GM23248 (cell line): ENCODE measurements at regions not wholly inside any gene's neighbourhood (a gene's known extent, or its start where the extent isn't known, plus 50 kb on each side); places are given as distances from the start of the nearest gene placed in this dataset.

Source experiments
- DNase-seq: peaks from one replicate; pipeline ENCODE4 v3.0.0-alpha.2; 2015
- H2AFZ ChIP-seq: fragments of 200-600 bp; sonication (generic); 2 replicates; pipeline ENCODE4 v1.6.1; 2016; ENCODE audit warnings: antibody characterized with exemption
- H3F3A ChIP-seq: fragments of 200-600 bp; sonication (generic); 2 replicates; pipeline ENCODE4 v1.6.1; 2016; ENCODE audit warnings: mild to moderate bottlenecking, antibody characterized with exemption, mixed run types; ENCODE audit not compliant: insufficient read depth
- H3K27ac ChIP-seq: fragments of 200-600 bp; sonication (generic); 2 replicates; pipeline ENCODE4 v1.5.1; 2016; ENCODE audit warnings: mild to moderate bottlenecking
- H3K27me3 ChIP-seq: fragments of 200-600 bp; sonication (generic); replicated peaks from 2 replicates; pipeline ENCODE4 v1.6.1; 2016; ENCODE audit warnings: mild to moderate bottlenecking; ENCODE audit not compliant: insufficient read depth
- H3K36me3 ChIP-seq: fragments of 200-600 bp; sonication (generic); 2 replicates; pipeline ENCODE4 v1.6.1; 2016; ENCODE audit warnings: low read depth, mild to moderate bottlenecking
- H3K4me1 ChIP-seq: fragments of 200-600 bp; sonication (generic); 2 replicates; pipeline ENCODE4 v1.6.1; 2016; ENCODE audit warnings: mild to moderate bottlenecking; ENCODE audit not compliant: insufficient read depth
- H3K4me2 ChIP-seq: fragments of 200-600 bp; sonication (generic); one replicate; pipeline ENCODE4 v1.6.1; 2016; ENCODE audit warnings: mild to moderate bottlenecking; ENCODE audit not compliant: unreplicated experiment
- H3K4me3 ChIP-seq: fragments of 200-600 bp; sonication (generic); 2 replicates; pipeline ENCODE4 v1.5.1; 2016; ENCODE audit warnings: mild to moderate bottlenecking
- H3K79me2 ChIP-seq: fragments of 200-600 bp; sonication (generic); 2 replicates; pipeline ENCODE4 v1.6.1; 2016; ENCODE audit warnings: mild to moderate bottlenecking; ENCODE audit not compliant: insufficient read depth
- H3K9ac ChIP-seq: fragments of 200-600 bp; sonication (generic); 2 replicates; pipeline ENCODE4 v1.6.1; 2016; ENCODE audit warnings: mild to moderate bottlenecking
- H3K9me2 ChIP-seq: fragments of 200-600 bp; sonication (generic); 2 replicates; pipeline ENCODE4 v1.6.1; 2016; ENCODE audit warnings: mixed run types, mild to moderate bottlenecking, moderate library complexity; ENCODE audit not compliant: insufficient read depth
- H3K9me3 ChIP-seq: fragments of 200-600 bp; sonication (generic); one replicate; pipeline ENCODE4 v1.6.1; 2017; ENCODE audit warnings: low read depth
- H4K20me1 ChIP-seq: fragments of 200-600 bp; sonication (generic); 2 replicates; pipeline ENCODE4 v1.6.0; 2016; ENCODE audit not compliant: insufficient read depth
- EZH2 ChIP-seq: fragments of 200-600 bp; sonication (generic); IDR thresholded peaks from 2 replicates; pipeline ENCODE4 v1.6.1; 2018; ENCODE audit warnings: antibody characterized with exemption, mild to moderate bottlenecking; ENCODE audit not compliant: insufficient read depth, poor library complexity, severe bottlenecking
- EZH2phosphoT487 ChIP-seq: fragments of 200-600 bp; sonication (generic); IDR thresholded peaks from 2 replicates; pipeline ENCODE4 v1.6.1; 2018; ENCODE audit warnings: antibody characterized with exemption, moderate library complexity, mild to moderate bottlenecking, low read depth; ENCODE audit not compliant: insufficient read depth
- WGBS, 2 experiments: methylation state at CpG; one replicate each; pipeline ENCODE4 v1.1.6; 2015 to 2017; ENCODE audit warnings: low lambda C conversion rate in 2 of 2, low coverage in 1 of 2; ENCODE audit errors: missing lambda C conversion rate in 2 of 2; 5-methylcytosine and 5-hydroxymethylcytosine counted together
- in situ Hi-C: fragments of 300-500 bp; cut with MboI; formaldehyde crosslinking; loops from 2 replicates; pipeline ENCODE4 v1.15.0; 2020

DNA sequence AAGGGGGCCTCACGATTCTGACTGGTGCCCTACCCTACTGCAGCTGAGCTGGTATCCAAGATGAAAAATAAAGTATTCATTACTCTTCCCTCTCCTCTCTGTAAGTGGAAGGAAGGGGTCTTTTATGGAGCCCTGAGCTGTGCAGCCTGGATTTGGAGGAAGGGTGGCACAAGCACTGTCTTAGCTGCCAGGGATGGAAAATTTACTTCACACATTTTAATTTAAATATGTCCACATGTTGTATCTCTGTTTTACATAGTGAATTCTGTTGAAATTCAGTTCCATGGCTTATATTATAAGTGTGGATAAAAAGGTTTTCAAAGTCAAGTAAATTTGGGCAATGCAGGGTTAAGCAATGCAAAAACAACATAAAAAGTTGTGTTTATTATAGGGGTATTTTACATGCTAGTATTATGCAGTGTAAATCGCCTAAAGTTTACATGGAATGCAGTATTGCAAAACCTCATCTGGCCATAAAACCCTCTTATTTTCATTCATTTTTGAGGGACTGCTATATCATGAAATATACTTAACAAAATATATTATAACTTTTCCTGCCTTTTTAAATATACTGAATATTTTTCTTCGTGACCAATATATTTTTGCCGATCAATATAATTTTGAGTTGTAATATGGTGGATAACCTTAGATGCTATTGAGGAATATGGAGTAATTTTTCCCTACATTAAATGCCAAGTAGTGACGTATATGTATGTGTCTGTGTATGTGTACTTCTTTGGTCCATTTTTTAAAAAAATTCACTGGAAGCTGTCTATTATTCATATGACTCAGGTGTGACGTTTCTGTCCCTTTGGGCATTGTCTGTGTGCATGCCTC, 333.9 kb upstream of the CYRIA start:
- in situ Hi-C loops, result no loop called here
- no peaks in the 10 kb centered on the region; the same call in 1 of the 2 replicates for H4K20me1 ChIP-seq
- no peaks in the 10 kb centered on the region for H3K36me3 ChIP-seq
- no peak overlapping the region for H3K27ac ChIP-seq
- no peak overlapping the region for H3K9ac ChIP-seq
- no peak overlapping the region for H3K4me3 ChIP-seq
- H3K4me1 ChIP-seq, result no peaks in the 10 kb centered on the region
- H3K27me3 ChIP-seq, result no peaks in the 10 kb centered on the region
- no peaks in the 10 kb centered on the region for H3K9me3 ChIP-seq
- H3F3A ChIP-seq, result no peaks in the 10 kb centered on the region
- H3K9me2 ChIP-seq, result no peaks in the 10 kb centered on the region
- 26 to 32% methylated on average over 6 of the region's 6 CpGs for WGBS, 2 experiments
- no peak overlapping the region for H2AFZ ChIP-seq
- H3K4me2 ChIP-seq, result no peak overlapping the region
- H3K79me2 ChIP-seq, result no peaks in the 10 kb centered on the region
- TF ChIP-seq EZH2phosphoT487 (no peak), EZH2 (no peak)
- DNase-seq, result no peak

DNA sequence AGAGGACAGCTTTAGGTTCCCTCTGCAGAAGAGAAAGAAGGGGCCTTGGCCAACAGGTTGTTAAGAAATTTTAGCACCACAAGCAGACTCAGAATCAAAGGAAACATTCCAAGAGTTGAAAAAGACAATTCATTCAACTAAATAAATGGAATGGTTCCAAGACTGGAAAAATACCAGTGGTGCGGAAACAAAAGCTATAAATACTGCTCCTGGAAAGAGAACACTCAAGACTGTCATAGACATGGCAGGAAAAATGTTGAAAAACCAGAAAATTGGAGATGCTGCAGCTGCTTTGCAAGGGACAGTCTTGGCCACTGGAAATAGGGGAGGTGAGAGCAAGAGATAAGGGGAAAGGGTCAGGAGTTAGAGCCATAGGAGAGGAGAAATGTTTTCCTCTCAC, 312.7 kb upstream of the CYRIA start:
- Histone ChIP-seq H3K36me3 (no peaks in the 10 kb centered on the region), H3K9me3 (no peaks in the 10 kb centered on the region), H3K27ac (no peak overlapping the region), H3K4me1 (no peaks in the 10 kb centered on the region), H3K27me3 (no peaks in the 10 kb centered on the region), H3F3A (no peaks in the 10 kb centered on the region), H3K4me2 (no peak overlapping the region), H3K9me2 (no peaks in the 10 kb centered on the region), H4K20me1 (no peaks in the 10 kb centered on the region), H3K9ac (no peak overlapping the region), H2AFZ (no peak overlapping the region), H3K4me3 (no peak overlapping the region), H3K79me2 (no peaks in the 10 kb centered on the region)
- in situ Hi-C loops, result no loop called here
- DNase-seq, result no peak
- WGBS, 2 experiments, result 0 to 17% methylated on average over 1 of the region's 1 CpG
- TF ChIP-seq EZH2phosphoT487, result no peak
- no peak for TF ChIP-seq EZH2

DNA sequence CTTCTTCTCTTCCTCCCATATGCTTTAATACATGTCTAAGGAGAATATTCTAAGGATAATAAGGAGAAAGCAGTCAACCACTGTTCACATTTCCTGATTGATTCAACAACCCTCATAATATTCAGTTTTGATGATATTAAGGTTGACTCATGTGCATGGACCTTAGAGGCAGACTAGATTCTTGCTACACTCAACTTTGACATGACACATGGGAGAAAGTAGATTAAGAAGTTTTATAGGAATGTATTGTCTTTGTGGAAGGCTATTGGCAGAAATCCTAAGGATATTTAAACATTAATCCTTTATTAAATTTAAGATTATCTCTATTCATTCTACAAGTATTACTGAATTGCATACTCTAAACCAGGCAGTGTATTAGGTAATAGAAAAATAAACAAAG, 309.1 kb upstream of the CYRIA start:
- H4K20me1 ChIP-seq, result no peaks in the 10 kb centered on the region
- H3K27ac ChIP-seq, result no peak overlapping the region
- in situ Hi-C loops, result no loop called here
- no peaks in the 10 kb centered on the region for H3K27me3 ChIP-seq
- TF ChIP-seq EZH2phosphoT487 (no peak), EZH2 (no peak)
- H3K9me3 ChIP-seq, result no peaks in the 10 kb centered on the region
- H2AFZ ChIP-seq, result no peak overlapping the region
- no peak overlapping the region for H3K9ac ChIP-seq
- no peaks in the 10 kb centered on the region for H3K79me2 ChIP-seq
- no peak for DNase-seq
- no peaks in the 10 kb centered on the region for H3K9me2 ChIP-seq
- no peak overlapping the region for H3K4me3 ChIP-seq
- no peaks in the 10 kb centered on the region for H3K36me3 ChIP-seq
- no peaks in the 10 kb centered on the region for H3K4me1 ChIP-seq
- no peak overlapping the region for H3K4me2 ChIP-seq
- H3F3A ChIP-seq, result no peaks in the 10 kb centered on the region

DNA sequence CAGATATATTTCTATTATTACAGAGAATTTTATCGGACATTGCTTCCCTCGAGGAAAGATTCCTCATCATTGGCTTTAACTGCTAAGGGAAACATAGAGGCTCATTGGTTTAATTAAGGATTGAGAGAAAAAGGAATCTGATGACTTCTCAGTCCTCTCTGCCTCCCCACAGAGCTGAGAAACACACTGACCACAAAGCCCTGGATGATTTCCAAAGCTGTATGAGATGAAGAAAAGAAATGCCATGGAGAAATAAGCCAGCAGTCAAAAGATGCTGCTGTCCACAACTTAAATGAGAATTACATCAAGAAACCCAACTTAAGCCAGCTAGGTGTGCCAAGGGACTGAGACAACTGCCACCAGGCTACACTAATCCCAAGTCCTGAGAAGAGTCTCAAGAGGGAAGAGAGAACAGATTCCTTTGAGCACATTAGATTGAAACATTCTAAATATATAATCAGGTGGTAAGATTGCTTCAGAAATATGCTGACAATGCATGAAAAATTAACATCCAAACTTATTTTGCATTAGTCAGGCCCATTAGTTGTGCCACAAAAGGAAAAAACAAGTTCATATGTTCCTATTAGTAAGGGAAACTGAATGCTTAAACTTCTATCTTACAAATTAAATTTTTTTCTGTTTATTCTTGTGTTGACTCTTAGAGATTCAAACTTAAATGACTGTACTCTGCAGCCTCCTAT, 308.1 kb upstream of the CYRIA start:
- no peak overlapping the region for H3K4me2 ChIP-seq
- DNase-seq, result peak; percentile 39

More for the DNA sequence above, 308.1 kb upstream of the CYRIA start:
- Histone ChIP-seq H3F3A (no peaks in the 10 kb centered on the region), H3K79me2 (no peaks in the 10 kb centered on the region), H3K27ac (no peak overlapping the region), H3K9ac (no peak overlapping the region), H3K36me3 (no peaks in the 10 kb centered on the region), H3K4me3 (no peak overlapping the region), H4K20me1 (no peaks in the 10 kb centered on the region), H3K4me1 (no peaks in the 10 kb centered on the region), H3K27me3 (no peaks in the 10 kb centered on the region), H3K9me3 (no peaks in the 10 kb centered on the region), H2AFZ (no peak overlapping the region), H3K9me2 (no peaks in the 10 kb centered on the region)
- TF ChIP-seq EZH2 (no peak), EZH2phosphoT487 (no peak)
- in situ Hi-C loops, result no loop called here
- 8 to 10% methylated on average over 2 of the region's 2 CpGs for WGBS, 2 experiments
